Renal pelvis (tissue), 1 donor: ENCODE measurements at regions not wholly inside any gene's neighbourhood (a gene's known extent, or its start where the extent isn't known, plus 50 kb on each side); places are given as distances from the start of the nearest gene placed in this dataset.
"Not testable (repeated sequence)": the region's sequence is repeated elsewhere in the genome, so short reads cannot be mapped to it uniquely, and the experiment has no call there.

Experiments used
- DNase-seq: peaks from one replicate; pipeline ENCODE4 v3.0.0-alpha.2; 2013

GRCh38 chr14:105708251-105709134 is 182.1 kb downstream of the TMEM121 start:
- DNase-seq: not testable (repeated sequence)

GRCh38 chr14:105709281-105710118 is 183.1 kb downstream of the TMEM121 start:
- DNase-seq: no peak

DNA sequence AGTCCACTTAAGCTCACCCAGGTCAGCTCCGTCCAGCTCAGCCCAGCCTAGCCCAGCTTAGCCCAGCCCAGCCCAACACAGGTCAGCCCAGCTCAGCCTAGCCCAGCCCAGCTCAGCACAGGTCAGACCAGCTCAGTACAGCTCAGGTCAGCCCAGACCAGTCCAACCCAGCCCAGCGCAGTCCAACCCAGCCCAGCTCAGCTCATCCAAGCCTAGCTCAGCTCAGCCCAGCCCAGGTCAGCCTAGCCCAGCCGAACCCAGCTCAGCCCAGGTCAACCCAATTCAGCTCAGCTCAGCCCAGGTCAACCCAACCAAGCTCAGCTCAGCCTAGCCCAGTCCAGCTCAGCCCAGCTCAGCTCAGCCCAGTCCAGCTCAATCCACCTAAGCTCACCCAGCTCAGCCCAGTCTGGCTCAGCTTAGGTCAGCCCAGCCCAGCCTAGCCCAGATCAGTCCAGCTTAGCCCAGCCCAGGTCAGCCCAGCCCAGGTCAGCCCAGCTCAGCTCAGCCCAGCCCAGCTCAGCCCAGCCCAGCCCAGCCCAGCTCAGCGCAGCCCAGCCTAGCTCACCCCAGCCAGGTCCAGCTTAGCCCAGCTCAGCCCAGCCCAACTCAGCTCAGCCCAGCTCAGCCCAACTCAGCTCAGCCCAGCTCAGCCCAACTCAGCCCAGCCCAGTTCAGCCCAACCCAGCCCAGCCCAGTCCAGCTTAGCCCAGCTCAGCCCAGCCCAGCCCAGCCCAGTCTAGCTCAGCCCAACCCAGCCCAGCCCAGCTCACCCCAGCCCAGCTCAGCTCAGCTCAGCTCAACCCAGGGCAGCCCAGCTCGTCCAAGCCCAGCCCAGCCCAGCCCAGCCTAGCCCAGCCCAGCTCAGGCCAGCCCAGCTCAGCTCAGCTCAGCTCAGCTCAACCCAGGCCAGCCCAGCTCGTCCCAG is 184.0 kb downstream of the TMEM121 start:
- no peak for DNase-seq

DNA sequence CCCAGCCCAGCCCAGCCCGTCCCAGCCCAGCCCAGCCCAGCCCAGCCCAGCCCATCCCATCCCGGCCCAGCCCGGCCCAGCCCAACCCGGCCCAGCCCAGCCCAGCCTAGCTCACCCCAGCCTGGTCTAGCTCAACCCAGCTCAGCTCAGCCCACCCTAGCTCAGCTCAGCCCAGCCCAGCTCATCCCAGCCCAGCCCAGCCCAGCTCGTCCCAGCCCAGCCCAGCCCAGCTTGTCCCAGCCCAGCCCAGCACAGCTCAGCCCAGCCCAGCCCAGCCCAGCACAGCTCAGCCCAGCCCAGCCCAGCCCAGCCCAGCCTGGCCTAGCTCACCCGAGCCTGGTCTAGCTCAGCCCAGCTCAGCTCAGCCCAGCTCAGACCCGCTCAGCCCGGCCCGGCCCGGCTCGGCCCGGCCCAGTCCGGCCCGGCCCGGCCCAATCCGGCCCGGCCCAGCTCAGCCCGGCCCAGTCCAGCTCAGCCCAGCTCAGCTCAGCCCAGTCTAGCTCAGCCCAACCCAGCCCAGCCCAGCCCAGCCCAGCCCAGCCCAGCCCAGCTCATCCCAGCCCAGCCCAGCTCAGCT is 184.7 kb downstream of the TMEM121 start:
- no peak for DNase-seq

DNA sequence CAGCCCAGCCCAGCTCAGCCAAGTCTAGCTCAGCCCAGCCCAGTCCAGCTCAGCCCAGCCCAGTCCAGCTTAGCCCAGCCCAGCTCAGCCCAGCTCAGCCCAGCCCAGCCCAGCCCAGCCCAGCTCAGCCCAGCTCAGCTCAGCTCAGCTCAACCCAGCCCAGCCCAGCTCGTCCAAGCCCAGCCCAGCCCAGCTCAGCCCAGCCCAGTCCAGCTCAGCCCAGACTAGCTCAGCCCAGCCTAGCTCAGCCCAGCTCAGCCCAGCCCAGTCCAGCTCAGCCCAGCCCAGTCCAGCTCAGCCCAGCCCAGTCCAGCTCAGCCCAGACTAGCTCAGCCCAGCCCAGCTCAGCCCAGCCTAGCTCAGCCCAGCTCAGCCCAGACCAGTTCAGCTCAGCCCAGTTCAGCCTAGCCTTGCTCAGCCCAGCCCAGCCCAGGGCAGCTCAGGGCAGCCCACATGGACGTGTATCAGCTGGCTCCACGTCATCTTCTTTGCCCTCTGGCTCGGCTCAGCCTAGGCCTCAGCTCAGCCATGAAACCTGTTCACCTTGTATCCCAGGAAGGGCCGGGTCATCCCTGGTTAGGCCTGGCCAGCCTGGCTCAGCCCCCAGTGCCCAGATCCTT is 185.6 kb downstream of the TMEM121 start:
- DNase-seq: no peak

DNA sequence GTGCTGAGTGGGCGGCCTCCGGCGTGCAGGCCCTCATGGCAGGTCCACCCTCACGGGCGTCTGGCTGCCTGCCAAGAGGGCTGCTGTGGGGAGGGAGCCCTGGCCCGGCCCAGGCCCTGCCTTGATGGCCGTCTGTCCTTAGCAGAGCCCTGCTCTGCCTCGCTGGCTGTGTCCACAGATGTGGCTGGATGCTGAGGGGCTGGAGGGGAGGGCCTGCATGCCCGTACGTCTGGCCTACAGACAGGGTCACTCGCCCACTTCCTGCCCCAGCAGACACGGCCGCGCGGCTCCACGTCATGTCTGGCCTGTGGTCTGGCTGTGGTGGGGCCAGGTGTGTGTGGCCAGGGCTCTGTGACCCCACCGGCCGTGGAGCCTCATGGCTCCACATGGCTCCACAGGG is 186.3 kb downstream of the TMEM121 start:
- DNase-seq: not testable (repeated sequence)

- not testable (repeated sequence) for DNase-seq
Observed at GRCh38 chr14:105713160-105713559, 186.8 kb downstream of the TMEM121 start.

GRCh38 chr14:105713836-105714235 is 187.5 kb downstream of the TMEM121 start:
- not testable (repeated sequence) for DNase-seq

DNA sequence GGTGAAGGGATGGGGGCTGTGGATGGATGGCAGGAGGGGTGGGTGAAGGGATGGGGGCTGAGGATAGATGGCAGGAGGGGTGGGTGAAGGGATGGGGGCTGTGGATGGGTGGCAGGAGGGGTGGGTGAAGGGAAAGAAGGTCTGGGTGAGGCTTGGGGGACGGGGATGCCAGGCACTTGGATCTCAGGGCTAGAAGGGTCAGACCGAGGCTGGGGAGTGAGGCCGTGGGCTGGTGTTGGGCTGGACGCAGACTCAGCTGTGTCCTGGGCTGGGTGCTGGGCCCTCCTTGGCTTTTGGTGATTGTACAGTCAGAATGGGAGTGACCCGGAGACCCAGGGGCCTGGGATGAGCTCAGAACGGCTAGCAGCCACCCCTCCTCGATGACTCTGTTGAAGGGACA is 192.4 kb downstream of the TMEM121 start:
- DNase-seq: not testable (repeated sequence)

DNA sequence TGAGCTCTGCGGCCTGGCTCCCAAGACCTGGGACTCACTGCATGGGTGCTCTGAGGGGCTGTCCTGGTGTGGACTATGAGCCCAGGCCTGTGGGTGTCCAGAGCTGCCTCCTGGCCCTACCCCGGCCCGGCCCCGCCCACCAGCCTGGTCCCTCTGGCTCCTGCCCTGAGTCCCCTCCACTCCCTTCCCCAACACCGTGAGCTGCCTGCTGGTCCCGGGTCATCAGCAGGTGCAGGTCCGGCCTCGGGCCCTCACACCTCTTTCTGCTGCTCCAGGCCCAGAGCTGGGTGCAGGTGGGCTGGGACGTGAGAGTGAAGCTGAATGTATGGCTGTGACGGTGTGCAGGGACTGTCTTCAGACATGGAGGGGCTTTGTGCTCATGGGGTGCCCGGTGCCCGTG is 193.7 kb downstream of the TMEM121 start:
- DNase-seq: not testable (repeated sequence)

DNA sequence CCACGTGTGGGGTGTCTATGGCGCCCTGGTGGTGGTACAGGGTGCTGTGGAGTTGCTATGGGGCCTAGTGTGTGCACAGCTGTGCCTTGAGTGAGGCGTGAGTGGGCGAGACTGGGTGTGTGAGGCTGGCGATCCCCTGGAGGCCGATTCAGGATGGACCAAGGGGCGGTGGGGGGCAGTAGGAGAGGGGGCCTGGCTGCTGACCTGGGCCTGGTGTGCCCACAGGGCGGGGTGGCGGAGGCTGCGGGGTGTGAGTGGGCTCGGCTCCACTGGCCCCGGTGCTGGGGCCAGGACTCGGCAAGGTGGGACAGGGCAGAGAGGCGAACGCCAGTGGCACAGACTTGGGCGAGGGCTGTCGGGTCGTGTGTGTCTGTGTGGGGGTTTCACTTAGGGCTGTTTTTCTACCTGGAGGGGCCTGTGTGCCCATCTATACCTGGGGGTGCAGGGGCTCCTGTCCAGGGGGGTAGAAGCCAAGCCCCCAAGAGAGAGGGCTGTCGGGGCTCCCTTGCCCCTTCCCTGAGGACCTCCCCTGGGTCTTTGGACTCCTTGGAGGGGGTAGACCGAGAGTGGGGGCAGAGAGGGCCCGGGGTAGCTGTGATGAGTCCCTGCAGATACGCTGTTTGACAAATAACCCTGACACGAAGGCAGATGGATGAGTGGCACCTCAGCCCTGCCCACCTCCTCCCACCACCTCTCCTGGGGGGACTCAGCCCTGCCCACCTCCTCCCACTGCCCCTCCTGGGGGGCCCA is 194.6 kb downstream of the TMEM121 start:
- not testable (repeated sequence) for DNase-seq

DNA sequence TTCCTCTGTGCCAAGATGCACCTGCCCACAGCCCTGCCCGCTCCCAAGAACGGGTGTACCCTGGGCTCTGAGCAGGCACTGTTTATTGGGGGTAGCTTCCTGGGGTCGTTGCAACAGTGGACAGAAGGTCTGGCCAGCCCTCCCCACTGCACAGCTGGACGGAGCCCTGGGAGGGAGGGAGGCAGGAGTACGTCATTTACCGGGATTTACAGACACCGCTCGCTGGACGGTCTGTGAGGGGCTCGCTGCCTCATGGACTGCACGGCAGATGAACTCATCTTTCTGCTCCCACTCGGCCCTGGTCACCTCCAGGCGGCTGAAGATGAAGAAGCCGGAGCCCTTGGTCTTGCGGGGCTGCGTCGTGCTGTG is 195.2 kb downstream of the TMEM121 start:
- DNase-seq: not testable (repeated sequence)

DNA sequence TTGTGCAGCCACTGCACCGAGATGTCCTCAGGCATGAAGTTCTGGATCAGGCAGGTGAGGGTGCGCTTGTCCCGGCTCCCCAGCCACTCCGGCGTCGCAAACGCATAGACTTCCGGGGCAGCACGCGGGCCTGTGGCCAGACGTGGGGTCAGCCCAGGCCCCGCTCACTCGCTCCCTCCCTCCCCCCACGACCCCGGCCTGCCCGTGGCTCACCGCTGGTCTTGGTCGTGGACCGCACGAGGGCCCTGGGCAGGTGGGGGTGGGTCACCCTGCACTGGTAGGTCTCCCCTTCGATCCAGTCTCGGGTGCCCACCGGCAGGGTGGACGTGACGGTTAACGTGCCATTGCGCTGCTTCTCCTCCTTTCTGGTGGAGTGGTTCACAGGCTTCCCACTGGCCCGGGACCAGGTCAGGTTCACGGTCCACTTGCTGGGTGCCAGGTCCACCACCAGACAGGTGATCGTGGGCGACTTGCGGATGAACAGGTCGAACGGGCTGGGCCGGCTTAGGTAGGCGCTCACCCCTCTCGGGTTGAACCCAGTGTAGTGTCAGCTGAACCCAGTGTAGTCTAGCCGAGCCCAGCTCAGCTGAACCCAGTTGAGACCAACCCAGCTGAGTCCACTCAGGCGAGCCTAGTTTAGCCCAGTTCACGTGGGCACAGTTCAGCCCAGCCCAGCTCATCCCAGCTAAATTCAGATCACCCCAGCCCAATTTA is 195.8 kb downstream of the TMEM121 start:
- DNase-seq: not testable (repeated sequence)

GRCh38 chr14:105723271-105723670 is 196.9 kb downstream of the TMEM121 start:
- not testable (repeated sequence) for DNase-seq

GRCh38 chr14:105723776-105724175 is 197.4 kb downstream of the TMEM121 start:
- not testable (repeated sequence) for DNase-seq

- not testable (repeated sequence) for DNase-seq
Observed at GRCh38 chr14:105729825-105730368, 203.5 kb downstream of the TMEM121 start.

DNA sequence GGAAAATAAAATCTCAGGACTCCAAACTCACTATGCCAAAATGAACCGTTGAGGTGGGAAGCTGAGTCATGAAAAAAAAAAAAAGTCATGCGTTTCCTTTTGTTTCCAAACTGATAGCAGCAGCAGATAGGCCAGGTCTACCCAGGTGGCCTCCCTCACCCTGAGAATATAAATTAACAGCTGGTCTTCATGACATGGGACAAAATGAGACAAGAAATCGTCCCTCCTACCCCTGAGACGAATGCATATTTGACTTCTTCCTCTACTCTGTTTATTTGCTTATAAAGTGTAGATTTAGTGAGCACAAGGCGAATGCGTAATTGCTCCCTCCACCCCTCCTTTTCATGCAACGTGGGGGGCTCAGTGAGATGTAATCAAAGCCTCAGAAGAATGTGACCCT is 204.3 kb downstream of the TMEM121 start:
- DNase-seq: not testable (repeated sequence)

GRCh38 chr14:105731221-105731985 is 205.0 kb downstream of the TMEM121 start:
- DNase-seq: not testable (repeated sequence)
